ENCODE measurements at regions not wholly inside any gene's neighbourhood (a gene's known extent, or its start where the extent isn't known, plus 50 kb on each side); places are given as distances from the start of the nearest gene placed in this dataset.

- no peak for TF ChIP-seq CTCF (conservative IDR thresholded peaks at IDR 0.05)
- no peak for TF ChIP-seq EZH2 (IDR thresholded peaks at IDR 0.05; ENCODE audit: low read depth)
Measured at GRCh38 chr4:132527817-132528216, 621.3 kb upstream of the PCDH10 start.

Data from PC-9 (cell line).